NB4 (cell line): ENCODE measurements at regions not wholly inside any gene's neighbourhood (a gene's known extent, or its start where the extent isn't known, plus 50 kb on each side); places are given as distances from the start of the nearest gene placed in this dataset.

Experiments used
- DNase-seq: peaks from one replicate; pipeline ENCODE4 v3.0.0; 2010; ENCODE audit warnings: low read depth
- H3K4me3 ChIP-seq: one replicate; pipeline ENCODE4 v1.5.1; 2011; ENCODE audit warnings: mild to moderate bottlenecking, low read depth, low read length, moderate library complexity
- MYC ChIP-seq: IDR thresholded peaks from 2 replicates; pipeline ENCODE4 v1.6.1; 2011; ENCODE audit warnings: low read depth, low read length
- POLR2A ChIP-seq: IDR thresholded peaks from 2 replicates; pipeline ENCODE4 v1.6.1; 2011; ENCODE audit warnings: mild to moderate bottlenecking; ENCODE audit not compliant: insufficient read length; ENCODE audit errors: extremely low read depth
- TF ChIP-seq, protein P1 (sequence below): IDR thresholded peaks from one replicate; pipeline ENCODE4 v1.5.1; 2012; ENCODE audit warnings: low read depth, low read length
- TF ChIP-seq, protein P2 (sequence below): IDR thresholded peaks from 2 replicates; pipeline ENCODE4 v1.6.1; 2011; ENCODE audit warnings: low read depth, low read length

DNA sequence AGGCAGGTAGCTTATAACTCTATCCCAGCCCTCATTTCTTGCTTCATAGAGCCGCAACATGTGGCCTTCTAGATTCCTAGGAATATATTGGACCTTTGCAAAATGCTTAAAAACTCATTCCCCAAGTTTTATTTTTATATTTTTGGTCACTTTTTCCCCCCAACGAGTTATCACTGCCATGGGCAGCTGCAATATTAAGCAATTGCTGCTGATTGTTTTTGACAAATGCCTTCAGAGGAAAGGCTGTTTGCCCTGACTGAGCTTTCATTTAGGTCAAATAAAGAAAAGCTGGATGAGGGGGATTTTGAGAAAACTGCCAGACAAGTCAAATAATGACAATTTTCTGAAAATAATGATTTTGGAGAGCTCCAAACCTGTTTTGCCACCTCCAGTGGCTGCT is 976.9 kb upstream of the MBL2 start:
- no peak for DNase-seq
- TF ChIP-seq MYC: no peak
- TF ChIP-seq, protein P1, sequence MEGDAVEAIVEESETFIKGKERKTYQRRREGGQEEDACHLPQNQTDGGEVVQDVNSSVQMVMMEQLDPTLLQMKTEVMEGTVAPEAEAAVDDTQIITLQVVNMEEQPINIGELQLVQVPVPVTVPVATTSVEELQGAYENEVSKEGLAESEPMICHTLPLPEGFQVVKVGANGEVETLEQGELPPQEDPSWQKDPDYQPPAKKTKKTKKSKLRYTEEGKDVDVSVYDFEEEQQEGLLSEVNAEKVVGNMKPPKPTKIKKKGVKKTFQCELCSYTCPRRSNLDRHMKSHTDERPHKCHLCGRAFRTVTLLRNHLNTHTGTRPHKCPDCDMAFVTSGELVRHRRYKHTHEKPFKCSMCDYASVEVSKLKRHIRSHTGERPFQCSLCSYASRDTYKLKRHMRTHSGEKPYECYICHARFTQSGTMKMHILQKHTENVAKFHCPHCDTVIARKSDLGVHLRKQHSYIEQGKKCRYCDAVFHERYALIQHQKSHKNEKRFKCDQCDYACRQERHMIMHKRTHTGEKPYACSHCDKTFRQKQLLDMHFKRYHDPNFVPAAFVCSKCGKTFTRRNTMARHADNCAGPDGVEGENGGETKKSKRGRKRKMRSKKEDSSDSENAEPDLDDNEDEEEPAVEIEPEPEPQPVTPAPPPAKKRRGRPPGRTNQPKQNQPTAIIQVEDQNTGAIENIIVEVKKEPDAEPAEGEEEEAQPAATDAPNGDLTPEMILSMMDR: no peak
- TF ChIP-seq, protein P2, sequence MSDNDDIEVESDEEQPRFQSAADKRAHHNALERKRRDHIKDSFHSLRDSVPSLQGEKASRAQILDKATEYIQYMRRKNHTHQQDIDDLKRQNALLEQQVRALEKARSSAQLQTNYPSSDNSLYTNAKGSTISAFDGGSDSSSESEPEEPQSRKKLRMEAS: no peak
- TF ChIP-seq POLR2A: no peak
- no peak overlapping the region for H3K4me3 ChIP-seq

DNA sequence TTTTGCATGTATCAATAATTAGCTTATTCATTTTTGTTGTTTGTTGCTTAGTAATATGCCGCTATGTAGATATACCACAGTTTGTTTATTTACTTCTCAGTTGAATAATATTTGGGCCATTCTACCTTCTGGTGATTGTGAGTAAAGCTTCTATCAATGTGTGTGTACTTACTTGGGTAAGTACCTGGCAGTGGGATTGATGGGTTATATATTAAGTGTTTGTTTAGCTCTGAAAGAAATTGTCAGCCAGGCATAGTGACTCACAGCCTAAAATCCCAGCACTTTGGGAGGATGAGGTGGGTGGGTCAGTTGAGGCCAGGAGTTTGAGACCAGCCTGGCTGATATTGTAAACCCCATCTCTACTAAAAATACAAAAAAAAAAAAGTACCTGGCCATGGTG is 975.7 kb upstream of the MBL2 start:
- TF ChIP-seq, protein P1: no peak
- TF ChIP-seq, protein P2: no peak
- no peak for TF ChIP-seq MYC
- no peak for TF ChIP-seq POLR2A
- no peak overlapping the region for H3K4me3 ChIP-seq
- DNase-seq: no peak

DNA sequence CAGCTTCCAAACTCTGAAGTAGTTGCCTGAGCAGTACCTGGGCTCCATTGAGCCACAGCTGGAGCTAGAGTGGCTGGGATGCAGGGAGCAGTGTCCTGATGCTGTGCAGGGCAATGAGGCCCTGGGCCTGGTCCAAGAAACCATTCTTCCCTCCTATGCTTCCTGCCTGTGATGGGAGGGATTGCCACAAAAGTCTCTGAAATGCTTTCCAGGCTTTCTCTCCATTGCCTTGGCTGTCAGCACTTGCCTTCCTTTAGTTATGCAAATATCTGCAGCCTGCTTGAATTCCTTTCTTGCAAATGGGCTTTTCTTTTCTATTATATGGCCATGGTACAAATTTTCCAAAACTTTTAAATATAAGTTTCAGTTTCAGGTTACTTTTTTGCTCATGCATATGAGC is 972.2 kb upstream of the MBL2 start:
- no peak overlapping the region for H3K4me3 ChIP-seq
- no peak for DNase-seq
- TF ChIP-seq MYC (no peak), POLR2A (no peak)
- TF ChIP-seq, protein P1: no peak
- TF ChIP-seq, protein P2: no peak

DNA sequence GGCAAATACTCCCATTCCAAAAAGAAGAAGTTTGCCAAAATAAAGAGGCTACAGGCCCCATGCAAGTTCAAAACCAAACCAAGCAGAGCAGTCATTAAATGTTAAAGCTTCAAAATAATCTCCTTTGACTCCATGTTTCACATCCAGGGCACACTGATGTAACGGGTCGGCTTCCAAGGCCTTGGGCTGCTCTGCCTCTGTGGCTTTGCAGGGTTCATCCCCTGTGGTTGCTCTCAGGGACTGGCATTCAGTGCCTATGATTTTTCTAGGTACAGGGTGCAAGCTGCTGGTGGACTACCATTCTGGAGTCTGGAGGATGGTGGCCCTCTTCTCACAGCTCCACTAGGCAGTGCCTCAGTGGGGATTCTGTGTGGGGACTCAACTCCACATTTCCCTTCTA is 971.6 kb upstream of the MBL2 start:
- TF ChIP-seq POLR2A (no peak), MYC (no peak)
- TF ChIP-seq, protein P2: no peak
- TF ChIP-seq, protein P1: no peak
- no peak for DNase-seq

DNA sequence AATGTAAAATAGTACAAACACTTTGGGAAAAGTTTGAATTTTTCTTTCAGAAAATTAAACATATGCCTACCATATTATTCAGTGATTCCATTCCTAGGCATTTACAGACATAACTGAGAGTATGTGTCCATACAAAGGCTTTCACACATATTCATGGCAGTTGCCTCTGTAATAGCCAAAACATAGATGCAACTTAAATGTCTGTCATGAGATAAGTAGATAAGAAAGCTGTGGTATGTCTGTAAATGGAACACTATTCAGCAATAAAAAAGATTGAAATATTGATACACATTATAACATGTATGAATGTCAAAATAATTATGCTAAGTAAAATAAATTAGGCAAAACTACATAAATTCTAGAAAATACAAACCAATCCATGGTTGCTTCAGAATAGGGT is 964.5 kb upstream of the MBL2 start:
- no peak for DNase-seq
- TF ChIP-seq MYC (no peak), POLR2A (no peak)
- TF ChIP-seq, protein P1: no peak
- TF ChIP-seq, protein P2: no peak
- no peak overlapping the region for H3K4me3 ChIP-seq

More for the DNA sequence above, 971.6 kb upstream of the MBL2 start:
- no peak overlapping the region for H3K4me3 ChIP-seq

DNA sequence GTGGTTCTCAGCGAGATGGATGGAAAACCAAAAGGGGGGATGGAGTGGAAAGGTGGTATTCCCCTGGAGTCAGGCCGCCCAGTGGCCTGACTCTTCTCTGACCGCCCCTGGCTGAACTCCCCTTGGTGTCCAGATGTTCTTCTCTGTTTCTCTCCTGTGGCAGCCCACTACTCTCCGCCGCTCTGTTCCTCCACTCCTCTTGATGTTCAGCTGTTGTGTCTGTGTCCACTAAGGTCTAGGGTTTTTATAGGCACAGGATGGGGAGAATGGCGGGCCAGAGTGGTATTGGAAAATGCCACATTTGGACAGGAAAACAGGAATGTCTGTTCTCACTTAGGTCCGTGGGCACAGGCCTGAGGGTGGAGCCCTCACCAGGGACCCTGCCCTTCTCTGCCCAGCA is 954.3 kb upstream of the MBL2 start:
- DNase-seq: no peak
- H3K4me3 ChIP-seq: no peak overlapping the region
- TF ChIP-seq MYC: no peak
- no peak for TF ChIP-seq POLR2A
- TF ChIP-seq, protein P1: no peak
- TF ChIP-seq, protein P2: no peak
